Astrocyte (in vitro differentiated cells and primary cell): ENCODE measurements at regions not wholly inside any gene's neighbourhood (a gene's known extent, or its start where the extent isn't known, plus 50 kb on each side); places are given as distances from the start of the nearest gene placed in this dataset.

Experiments used
- DNase-seq: peaks from one replicate; pipeline ENCODE4 v3.0.0-alpha.2; 2010; ENCODE audit warnings: low read depth
- FAIRE-seq: peaks from 2 replicates; lab custom pipeline; 2011; peaks lifted over from hg19 to GRCh38; lab: Jason Lieb, UNC
- H2AFZ ChIP-seq: 2 replicates; pipeline ENCODE4 v1.6.0; 2012; ENCODE audit warnings: low read depth, low read length, inconsistent platforms
- H3K27ac ChIP-seq: 2 replicates; pipeline ENCODE4 v1.5.1; 2011; ENCODE audit warnings: low read depth, low read length, inconsistent platforms
- H3K27me3 ChIP-seq: 2 replicates; pipeline ENCODE4 v1.6.0; 2011; ENCODE audit warnings: low read length, inconsistent platforms; ENCODE audit not compliant: insufficient read depth
- H3K36me3 ChIP-seq: 2 replicates; pipeline ENCODE4 v1.5.1; 2011; ENCODE audit warnings: low read length, inconsistent platforms; ENCODE audit not compliant: insufficient read depth
- H3K4me1 ChIP-seq: 2 replicates; pipeline ENCODE4 v1.5.1; 2011; ENCODE audit warnings: low read length, inconsistent platforms; ENCODE audit not compliant: insufficient read depth
- H3K4me2 ChIP-seq: 2 replicates; pipeline ENCODE4 v1.6.0; 2012; ENCODE audit warnings: low read length, inconsistent platforms
- H3K4me3 ChIP-seq: 2 replicates; pipeline ENCODE4 v1.5.1; 2011; ENCODE audit warnings: low read depth, mild to moderate bottlenecking, low read length, inconsistent platforms; ENCODE audit not compliant: insufficient read depth
- H3K79me2 ChIP-seq: 2 replicates; pipeline ENCODE4 v1.6.0; 2012; ENCODE audit warnings: mild to moderate bottlenecking, low read length, inconsistent platforms; ENCODE audit not compliant: insufficient read depth
- H3K9ac ChIP-seq: 2 replicates; pipeline ENCODE4 v1.6.0; 2012; ENCODE audit warnings: mild to moderate bottlenecking, low read length, inconsistent platforms
- H3K9me3 ChIP-seq: 2 replicates; pipeline ENCODE4 v1.5.1; 2012; ENCODE audit warnings: low read depth, mild to moderate bottlenecking, low read length, inconsistent platforms; ENCODE audit not compliant: insufficient read depth
- H4K20me1 ChIP-seq: 2 replicates; pipeline ENCODE4 v1.6.0; 2012; ENCODE audit warnings: low read length, inconsistent platforms; ENCODE audit not compliant: insufficient read depth
- H3K27ac Mint-ChIP-seq: one replicate; pipeline ENCODE4 v1.8.0; 2021; ENCODE audit warnings: mild to moderate bottlenecking, mixed read lengths; ENCODE audit not compliant: unreplicated experiment
- H3K27me3 Mint-ChIP-seq: one replicate; pipeline ENCODE4 v1.8.0; 2021; ENCODE audit warnings: low read depth, mixed read lengths; ENCODE audit not compliant: unreplicated experiment
- H3K36me3 Mint-ChIP-seq: one replicate; pipeline ENCODE4 v1.8.0; 2021; ENCODE audit warnings: low read depth, mixed read lengths; ENCODE audit not compliant: unreplicated experiment
- H3K4me1 Mint-ChIP-seq: one replicate; pipeline ENCODE4 v1.8.0; 2021; ENCODE audit warnings: low read depth, mixed read lengths; ENCODE audit not compliant: unreplicated experiment
- H3K4me3 Mint-ChIP-seq: one replicate; pipeline ENCODE4 v1.8.0; 2021; ENCODE audit warnings: mild to moderate bottlenecking, moderate library complexity, mixed read lengths; ENCODE audit not compliant: unreplicated experiment
- H3K9me3 Mint-ChIP-seq: one replicate; pipeline ENCODE4 v1.8.0; 2021; ENCODE audit warnings: mild to moderate bottlenecking, mixed read lengths; ENCODE audit not compliant: unreplicated experiment
- CTCF ChIP-seq: IDR thresholded peaks from 2 replicates; pipeline ENCODE4 v1.5.1; 2011; ENCODE audit warnings: low read depth, mild to moderate bottlenecking, inconsistent platforms, low read length, moderate library complexity; ENCODE audit not compliant: insufficient read depth
- EZH2 ChIP-seq: IDR thresholded peaks from 2 replicates; pipeline ENCODE4 v1.6.1; 2012; ENCODE audit warnings: mild to moderate bottlenecking, low read length, inconsistent platforms; ENCODE audit not compliant: insufficient read depth

GRCh38 chr3:34758630-34759261, 880.6 kb upstream of the ARPP21 start:
- Mint-ChIP-seq H3K27ac (no peak overlapping the region), H3K4me1 (peaks cover 3% of the 10 kb centered on the region), H3K9me3 (peaks cover 14% of the 10 kb centered on the region), H3K36me3 (no peaks in the 10 kb centered on the region), H3K27me3 (no peaks in the 10 kb centered on the region), H3K4me3 (no peak overlapping the region)
- TF ChIP-seq EZH2, result no peak
- no peak for TF ChIP-seq CTCF
- no peak overlapping the region for H3K4me2 ChIP-seq
- H2AFZ ChIP-seq, result no peak overlapping the region
- H3K27ac ChIP-seq, result no peak overlapping the region
- H4K20me1 ChIP-seq, result no peaks in the 10 kb centered on the region
- no peaks in the 10 kb centered on the region for H3K79me2 ChIP-seq
- no peaks in the 10 kb centered on the region for H3K4me1 ChIP-seq
- no peaks in the 10 kb centered on the region for H3K36me3 ChIP-seq
- H3K9me3 ChIP-seq, result no peaks in the 10 kb centered on the region
- H3K9ac ChIP-seq, result no peak overlapping the region
- H3K27me3 ChIP-seq, result no peaks in the 10 kb centered on the region
- no peak for DNase-seq
- no peak overlapping the region for H3K4me3 ChIP-seq
- no peak for FAIRE-seq

- H4K20me1 ChIP-seq, result no peaks in the 10 kb centered on the region
- no peaks in the 10 kb centered on the region for H3K9me3 ChIP-seq
- no peak overlapping the region for H3K9ac ChIP-seq
- peaks cover 3% of the 10 kb centered on the region for H3K9me3 Mint-ChIP-seq
- no peak overlapping the region for H2AFZ ChIP-seq
- no peak overlapping the region for H3K4me2 ChIP-seq
- H3K27me3 ChIP-seq, result no peaks in the 10 kb centered on the region
- no peaks in the 10 kb centered on the region for H3K36me3 Mint-ChIP-seq
- H3K27me3 Mint-ChIP-seq, result no peaks in the 10 kb centered on the region
- H3K27ac ChIP-seq, result no peak overlapping the region
- no peak overlapping the region for H3K27ac Mint-ChIP-seq
- no peak overlapping the region for H3K4me3 ChIP-seq
- H3K36me3 ChIP-seq, result no peaks in the 10 kb centered on the region
- no peaks in the 10 kb centered on the region for H3K4me1 ChIP-seq
- H3K4me1 Mint-ChIP-seq, result peaks cover 13% of the 10 kb centered on the region
- DNase-seq (no peak), FAIRE-seq (no peak)
- no peak overlapping the region for H3K4me3 Mint-ChIP-seq
- no peak for TF ChIP-seq EZH2
- no peak for TF ChIP-seq CTCF
- no peaks in the 10 kb centered on the region for H3K79me2 ChIP-seq
These were observed 861.9 kb upstream of the ARPP21 start for GRCh38 chr3:34777386-34777785.

GRCh38 chr3:34779092-34779491, 860.2 kb upstream of the ARPP21 start:
- Mint-ChIP-seq H3K27me3 (no peaks in the 10 kb centered on the region), H3K27ac (no peak overlapping the region), H3K9me3 (peaks cover 3% of the 10 kb centered on the region), H3K36me3 (no peaks in the 10 kb centered on the region), H3K4me1 (peaks cover 28% of the 10 kb centered on the region), H3K4me3 (no peak overlapping the region)
- Histone ChIP-seq H3K36me3 (no peaks in the 10 kb centered on the region), H3K27me3 (no peaks in the 10 kb centered on the region), H3K4me2 (no peak overlapping the region), H2AFZ (no peak overlapping the region), H3K4me3 (no peak overlapping the region), H3K79me2 (no peaks in the 10 kb centered on the region), H3K4me1 (no peaks in the 10 kb centered on the region), H3K27ac (no peak overlapping the region), H4K20me1 (no peaks in the 10 kb centered on the region), H3K9me3 (no peaks in the 10 kb centered on the region), H3K9ac (no peak overlapping the region)
- TF ChIP-seq CTCF, result no peak
- TF ChIP-seq EZH2, result no peak
- FAIRE-seq (no peak), DNase-seq (no peak)
